ENCODE measurements at regions not wholly inside any gene's neighbourhood (a gene's known extent, or its start where the extent isn't known, plus 50 kb on each side); places are given as distances from the start of the nearest gene placed in this dataset.

GRCh38 chr19:34841780-34842179 is 68.8 kb upstream of the ZNF599 start:
- Histone ChIP-seq H3K27me3 (ENCODE audit: control insufficient read depth, extremely low read depth, insufficient read depth, low read length) (peaks cover 9% of the 10 kb centered on the region), H3K4me2 (ENCODE audit: control insufficient read depth, extremely low read depth, insufficient read depth, low read depth, low read length) (no peak overlapping the region), H3K4me1 (ENCODE audit: control insufficient read depth, extremely low read depth, insufficient read depth, low read length) (peaks cover 2% of the 10 kb centered on the region), H3K36me3 (ENCODE audit: control insufficient read depth in 2 of 2, extremely low read depth in 1 of 2, insufficient read depth in 2 of 2, low read length in 2 of 2) (no peaks in the 10 kb centered on the region), H3K9me3 (ENCODE audit: control insufficient read depth, low read depth, low read length) (no peaks in the 10 kb centered on the region), H4K20me1 (ENCODE audit: control insufficient read depth, extremely low read depth, insufficient read depth, low read length) (no peaks in the 10 kb centered on the region), H3K27ac (ENCODE audit: control insufficient read depth, insufficient read depth, low read length) (no peak overlapping the region), H3K9me1 (ENCODE audit: control insufficient read depth, extremely low read depth, insufficient read depth, low read length) (no peaks in the 10 kb centered on the region), H3K4me3 (ENCODE audit: control insufficient read depth in 2 of 3, extremely low read depth in 1 of 3, insufficient read depth in 2 of 3, low read depth in 1 of 3, low read length in 3 of 3) (no peak overlapping the region), H3K79me2 (ENCODE audit: control insufficient read depth, insufficient read depth, low read length) (no peaks in the 10 kb centered on the region), H3K9ac (ENCODE audit: control insufficient read depth, extremely low read depth, insufficient read depth, low read length) (no peak overlapping the region), H2AFZ (ENCODE audit: control insufficient read depth, low read length) (no peak overlapping the region)
- no peak for TF ChIP-seq CTCF (optimal IDR thresholded peaks at IDR 0.05 in 1 of 3, IDR thresholded peaks at IDR 0.05 in 1 of 3, conservative IDR thresholded peaks at IDR 0.05 in 1 of 3; ENCODE audit: extremely low read depth in 1 of 3, insufficient read depth in 2 of 3, low read length in 3 of 3)
- TF ChIP-seq EZH2 (IDR thresholded peaks at IDR 0.05; ENCODE audit: low read length), result no peak
- dilution Hi-C loops (cut with MboI; ENCODE audit: extremely low pct_ligation_motif_present, low sequenced_read_pairs), result no loop called here
- FAIRE-seq, result no peak
- DNase-seq (ENCODE audit: low read depth, low spot score), result no peak

DNA sequence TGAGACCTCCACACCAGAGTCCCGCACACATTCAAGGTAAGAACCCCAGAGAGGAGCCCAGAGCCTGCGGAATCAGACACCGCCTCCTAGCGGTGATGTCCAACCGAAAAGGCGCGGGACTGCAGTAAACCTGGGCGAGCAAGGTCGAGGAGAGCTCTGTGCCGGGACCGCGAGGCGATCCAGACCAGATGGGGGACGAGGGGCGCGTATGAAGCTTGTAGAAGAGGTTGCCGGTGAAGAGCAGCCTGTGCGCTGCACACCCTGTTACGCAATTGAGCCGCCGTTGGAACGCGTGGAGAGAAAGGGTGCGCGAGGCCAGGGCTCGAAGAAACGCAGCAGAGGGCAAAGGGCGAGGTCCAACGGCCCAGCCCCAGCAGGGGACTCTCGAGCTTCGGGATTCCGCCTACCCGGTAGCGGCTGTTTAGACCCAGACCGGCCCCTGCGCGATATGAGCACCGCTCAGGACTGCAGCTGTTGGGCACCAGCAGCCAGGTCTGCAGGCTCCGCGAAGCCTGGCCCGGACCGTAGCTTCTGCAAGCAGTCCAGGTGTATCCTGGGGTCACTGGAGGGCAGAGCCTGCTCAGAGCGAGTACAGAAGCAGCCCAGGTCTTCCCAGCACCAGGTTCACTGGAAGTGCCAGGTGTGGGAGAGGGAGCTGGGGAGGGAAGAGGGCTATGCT is 65.9 kb upstream of the ZNF599 start:
- H4K20me1 ChIP-seq (ENCODE audit: control insufficient read depth, extremely low read depth, insufficient read depth, low read length), result no peaks in the 10 kb centered on the region
- H3K4me2 ChIP-seq (ENCODE audit: control insufficient read depth, extremely low read depth, insufficient read depth, low read depth, low read length), result peak overlapping the region; percentile 58
- dilution Hi-C loops (cut with MboI; ENCODE audit: extremely low pct_ligation_motif_present, low sequenced_read_pairs), result no loop called here
- peak; percentile 22 to 66 (median 57) for TF ChIP-seq CTCF (optimal IDR thresholded peaks at IDR 0.05 in 1 of 3, IDR thresholded peaks at IDR 0.05 in 1 of 3, conservative IDR thresholded peaks at IDR 0.05 in 1 of 3; ENCODE audit: extremely low read depth in 1 of 3, insufficient read depth in 2 of 3, low read length in 3 of 3)
- no peak for TF ChIP-seq EZH2 (IDR thresholded peaks at IDR 0.05; ENCODE audit: low read length)
- H3K27me3 ChIP-seq (ENCODE audit: control insufficient read depth, extremely low read depth, insufficient read depth, low read length), result peaks cover 9% of the 10 kb centered on the region
- no peaks in the 10 kb centered on the region for H3K9me1 ChIP-seq (ENCODE audit: control insufficient read depth, extremely low read depth, insufficient read depth, low read length)
- FAIRE-seq (no peak), DNase-seq (ENCODE audit: low read depth, low spot score) (no peak)
- H3K36me3 ChIP-seq (ENCODE audit: control insufficient read depth in 2 of 2, extremely low read depth in 1 of 2, insufficient read depth in 2 of 2, low read length in 2 of 2), result no peaks in the 10 kb centered on the region
- H3K4me1 ChIP-seq (ENCODE audit: control insufficient read depth, extremely low read depth, insufficient read depth, low read length), result peaks cover 2% of the 10 kb centered on the region
- H2AFZ ChIP-seq (ENCODE audit: control insufficient read depth, low read length), result peak overlapping the region; percentile 36
- H3K27ac ChIP-seq (ENCODE audit: control insufficient read depth, insufficient read depth, low read length), result no peak overlapping the region
- no peaks in the 10 kb centered on the region for H3K79me2 ChIP-seq (ENCODE audit: control insufficient read depth, insufficient read depth, low read length)
- H3K9ac ChIP-seq (ENCODE audit: control insufficient read depth, extremely low read depth, insufficient read depth, low read length), result no peak overlapping the region
- H3K9me3 ChIP-seq (ENCODE audit: control insufficient read depth, low read depth, low read length), result no peaks in the 10 kb centered on the region
- H3K4me3 ChIP-seq (ENCODE audit: control insufficient read depth in 2 of 3, extremely low read depth in 1 of 3, insufficient read depth in 2 of 3, low read depth in 1 of 3, low read length in 3 of 3), result no peak overlapping the region

Data from keratinocyte (primary cell).